GM21619 (cell line): ENCODE measurements at regions not wholly inside any gene's neighbourhood (a gene's known extent, or its start where the extent isn't known, plus 50 kb on each side); places are given as distances from the start of the nearest gene placed in this dataset.

Experiments used
- ATAC-seq: cut with Tn5 transposase; IDR thresholded peaks from one replicate; pipeline ENCODE4 v1.9.1; 2021; ENCODE audit not compliant: unreplicated experiment

DNA sequence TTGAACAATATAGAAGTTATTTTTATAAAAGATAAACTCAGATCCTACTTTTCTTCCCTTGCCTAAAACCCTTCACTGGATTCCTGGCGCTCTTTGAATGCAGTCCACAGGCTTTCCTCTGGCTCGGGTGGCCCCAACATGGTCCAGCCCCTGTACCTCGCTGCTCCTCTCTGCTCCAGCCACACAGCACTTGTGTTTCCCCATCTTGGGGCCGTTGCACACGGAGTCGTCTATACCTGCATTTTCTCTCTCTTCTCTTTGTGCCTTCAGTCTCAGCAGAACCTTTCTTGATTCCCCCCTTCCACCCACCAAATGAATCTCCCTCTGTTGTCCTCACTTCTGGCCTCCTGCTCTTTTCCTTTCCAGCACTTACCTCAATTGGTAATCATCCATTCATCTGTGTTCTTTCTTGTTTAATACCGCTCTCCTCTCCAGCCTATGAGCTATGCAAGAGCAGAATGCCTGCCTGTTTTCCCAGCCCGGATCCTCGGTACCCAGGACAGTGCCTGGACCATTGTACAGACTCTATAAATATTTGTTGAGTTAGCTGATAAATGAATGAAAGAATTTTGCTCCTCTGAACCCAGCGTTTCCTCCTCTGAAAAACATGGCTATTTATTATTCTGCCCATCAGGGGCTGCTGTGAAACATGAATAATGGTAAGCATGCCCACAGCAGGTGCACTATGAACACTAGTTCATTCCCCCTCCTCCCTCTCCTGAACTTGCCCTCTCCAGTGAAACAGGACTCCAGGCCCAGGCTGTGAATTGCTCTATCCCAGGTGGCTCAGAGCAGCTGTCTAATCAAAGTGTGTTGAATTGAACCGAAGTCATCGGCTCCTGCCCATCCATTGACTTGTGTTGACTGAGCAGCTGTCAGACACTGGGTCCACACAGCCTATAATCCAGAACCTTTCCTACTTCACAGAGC, 266.9 kb downstream of the PTPRU start:
- no peak for ATAC-seq

DNA sequence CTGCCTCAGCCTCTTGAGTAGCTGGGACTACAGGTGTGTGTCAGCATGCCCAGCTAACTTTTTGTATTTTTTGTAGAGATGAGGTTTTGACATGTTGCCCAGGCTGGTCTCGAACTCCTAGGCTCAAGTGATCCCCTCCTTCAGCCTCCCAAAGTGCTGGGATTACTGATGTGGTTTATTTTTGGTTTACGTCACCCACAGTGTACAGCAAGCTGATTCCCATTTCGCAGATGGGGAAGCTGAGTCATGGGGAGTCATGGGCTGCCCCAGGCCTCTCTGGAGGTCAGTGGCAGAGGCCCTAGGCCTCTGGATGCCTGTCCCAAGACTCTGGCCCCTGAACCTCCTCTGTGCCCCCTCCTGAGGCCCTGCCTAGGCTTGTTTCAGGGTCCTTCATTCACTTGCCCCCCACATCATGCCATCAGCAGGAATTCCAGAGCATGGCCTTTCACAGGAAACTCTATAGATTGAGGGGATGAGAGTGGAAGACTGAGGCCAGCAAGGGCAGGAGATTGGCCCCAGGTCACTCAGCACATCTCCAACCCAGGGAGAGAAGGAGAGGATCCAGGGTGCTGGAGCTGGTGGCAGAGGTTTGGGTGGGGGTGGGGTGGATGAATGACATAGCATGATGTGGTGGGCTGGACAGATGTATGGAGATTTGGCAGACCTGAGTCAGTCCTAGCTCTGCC, 266.0 kb downstream of the PTPRU start:
- no peak for ATAC-seq

DNA sequence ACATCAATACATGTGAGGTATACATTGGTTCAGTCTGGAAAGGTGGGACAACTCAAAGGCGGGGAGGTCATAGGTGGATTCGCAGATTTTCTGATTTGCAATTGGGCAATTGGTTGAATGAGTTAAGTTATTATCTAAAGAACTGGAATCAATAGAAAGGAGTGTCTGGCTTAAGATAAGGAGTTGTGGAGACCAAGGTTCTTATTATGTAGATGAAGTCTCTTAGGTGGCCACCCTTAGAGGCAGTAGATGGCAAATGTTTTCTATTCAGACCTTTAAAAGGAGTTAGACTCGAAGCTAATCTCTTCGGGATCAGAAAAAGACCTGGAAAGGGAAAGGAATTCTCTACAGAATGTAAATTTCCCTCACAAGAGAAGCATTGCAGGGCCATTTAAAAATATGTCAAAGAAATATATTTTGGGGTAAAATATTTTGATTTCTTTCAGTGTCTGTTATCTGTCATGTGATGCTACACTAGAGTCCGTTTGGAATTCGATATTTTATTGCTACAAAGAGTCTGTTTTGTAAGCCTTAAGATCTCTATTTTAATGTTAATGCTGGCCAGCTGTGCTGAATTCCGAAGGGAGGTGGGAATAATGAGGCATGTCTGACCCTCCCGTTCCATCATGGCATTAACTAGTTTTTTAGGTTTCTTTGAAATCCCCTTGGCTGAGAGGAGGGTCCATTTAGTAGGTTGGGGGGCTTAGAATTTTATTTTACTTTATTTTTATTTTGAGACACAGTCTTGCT, 265.1 kb downstream of the PTPRU start:
- ATAC-seq: no peak

DNA sequence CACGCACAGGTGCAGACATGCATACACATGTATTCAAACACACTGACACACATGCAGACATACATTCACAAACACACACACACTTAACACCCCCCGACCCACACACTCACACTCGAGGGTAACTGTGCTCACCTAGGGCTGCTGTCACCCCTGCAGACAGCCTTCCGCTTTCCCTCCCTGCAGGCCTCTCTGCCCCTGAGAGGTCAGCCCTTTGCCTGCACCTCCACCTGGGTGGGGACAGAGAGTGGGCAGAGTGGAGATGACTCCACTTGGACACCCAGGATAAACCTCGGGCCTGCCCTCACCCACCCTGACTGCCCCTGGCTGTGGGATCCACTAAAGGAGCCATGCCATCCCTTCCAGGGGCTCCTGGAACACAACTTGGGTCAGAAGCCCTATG, 264.3 kb downstream of the PTPRU start:
- ATAC-seq: no peak

DNA sequence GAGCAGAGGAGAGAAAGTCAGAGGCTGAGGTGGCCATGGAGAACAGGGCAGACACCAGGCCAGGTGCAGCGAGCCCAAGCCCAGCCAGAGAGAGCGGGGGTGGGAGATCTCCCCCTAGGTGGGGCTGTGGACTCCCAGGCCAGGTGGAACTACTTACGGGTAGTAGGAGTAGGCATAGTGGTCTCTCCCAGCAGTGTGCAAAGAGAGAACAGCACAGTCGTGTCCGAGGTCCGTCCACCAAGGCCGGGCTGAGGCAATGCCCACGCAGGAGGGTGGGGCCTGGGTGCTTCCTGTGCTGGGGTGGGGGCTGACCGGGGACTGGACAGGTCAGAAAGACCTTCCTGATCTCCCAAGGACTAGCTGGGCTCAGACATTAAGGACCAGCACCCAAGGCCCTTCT, 263.7 kb downstream of the PTPRU start:
- ATAC-seq: no peak

DNA sequence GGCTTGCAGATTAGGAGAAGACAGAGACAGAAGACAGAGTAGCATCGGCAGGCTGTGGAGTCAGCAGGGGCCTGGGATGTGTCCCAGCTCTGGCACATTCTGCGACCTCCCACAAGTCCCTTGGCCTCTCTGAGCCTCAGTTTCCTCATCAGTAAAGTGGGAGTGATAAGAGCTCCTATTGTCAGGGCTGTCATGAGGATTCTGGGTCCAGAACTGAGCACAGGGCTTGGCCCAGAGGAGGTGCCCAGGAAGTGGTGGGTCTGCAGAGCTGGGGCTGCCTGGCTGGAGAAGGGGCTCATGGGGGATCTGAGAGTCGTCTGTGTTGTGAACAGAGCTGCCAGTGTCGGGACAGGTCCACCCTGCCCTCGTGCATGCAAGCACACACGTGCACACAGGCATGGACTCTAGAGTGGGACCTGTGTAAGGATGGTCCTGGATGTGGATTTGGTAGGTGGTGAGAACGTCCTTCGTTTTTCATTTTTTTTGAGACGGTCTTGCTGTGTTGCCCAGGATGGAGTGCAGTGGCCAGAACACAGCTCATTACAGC, 262.9 kb downstream of the PTPRU start:
- ATAC-seq: no peak

DNA sequence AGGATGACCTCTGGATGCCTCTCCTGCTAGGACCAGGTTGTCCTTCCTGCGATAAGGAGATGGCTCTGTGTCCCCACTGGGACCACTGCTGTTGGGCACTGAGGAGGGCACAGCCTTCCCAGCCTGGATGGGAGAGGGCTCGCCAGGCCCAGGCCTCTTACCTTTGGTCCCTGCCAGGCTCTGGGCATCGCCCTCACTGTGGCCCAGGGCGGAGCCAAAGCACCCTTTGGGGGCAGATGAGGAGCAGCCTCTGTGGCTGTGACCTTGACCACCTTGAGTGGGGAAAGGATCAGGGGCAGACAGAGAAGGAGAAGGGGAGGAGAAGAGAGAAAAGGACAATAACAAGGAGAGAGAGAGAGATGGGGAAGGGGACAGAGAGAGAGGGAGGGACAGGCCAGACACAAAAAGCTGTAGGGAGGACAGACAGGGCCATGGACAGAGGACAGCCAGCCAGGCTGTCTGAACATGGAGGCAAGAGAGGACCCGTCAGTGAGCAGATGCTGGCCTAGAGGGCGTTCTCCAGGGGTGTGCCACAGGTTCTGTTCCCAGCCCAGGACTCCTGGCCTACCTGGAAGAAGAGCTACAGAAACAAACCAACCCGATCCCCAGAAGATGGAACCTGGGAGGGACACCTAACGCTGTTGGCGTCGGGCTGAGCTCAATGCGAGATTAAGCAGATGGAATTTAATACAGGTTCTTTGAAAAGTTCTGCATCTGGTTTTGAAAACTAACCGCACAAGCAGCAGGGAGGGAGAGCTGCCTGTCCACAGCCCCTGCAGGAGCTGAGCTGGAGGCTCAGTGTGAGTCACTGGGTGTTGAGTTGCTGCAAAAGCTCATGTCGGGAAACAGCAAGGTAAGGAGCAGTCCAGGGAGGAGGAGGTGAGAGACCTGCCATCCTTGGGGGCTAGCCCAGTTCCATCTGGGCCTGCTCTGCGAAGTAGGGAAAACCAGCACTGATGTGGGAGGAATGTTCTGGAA, 262.1 kb downstream of the PTPRU start:
- no peak for ATAC-seq

DNA sequence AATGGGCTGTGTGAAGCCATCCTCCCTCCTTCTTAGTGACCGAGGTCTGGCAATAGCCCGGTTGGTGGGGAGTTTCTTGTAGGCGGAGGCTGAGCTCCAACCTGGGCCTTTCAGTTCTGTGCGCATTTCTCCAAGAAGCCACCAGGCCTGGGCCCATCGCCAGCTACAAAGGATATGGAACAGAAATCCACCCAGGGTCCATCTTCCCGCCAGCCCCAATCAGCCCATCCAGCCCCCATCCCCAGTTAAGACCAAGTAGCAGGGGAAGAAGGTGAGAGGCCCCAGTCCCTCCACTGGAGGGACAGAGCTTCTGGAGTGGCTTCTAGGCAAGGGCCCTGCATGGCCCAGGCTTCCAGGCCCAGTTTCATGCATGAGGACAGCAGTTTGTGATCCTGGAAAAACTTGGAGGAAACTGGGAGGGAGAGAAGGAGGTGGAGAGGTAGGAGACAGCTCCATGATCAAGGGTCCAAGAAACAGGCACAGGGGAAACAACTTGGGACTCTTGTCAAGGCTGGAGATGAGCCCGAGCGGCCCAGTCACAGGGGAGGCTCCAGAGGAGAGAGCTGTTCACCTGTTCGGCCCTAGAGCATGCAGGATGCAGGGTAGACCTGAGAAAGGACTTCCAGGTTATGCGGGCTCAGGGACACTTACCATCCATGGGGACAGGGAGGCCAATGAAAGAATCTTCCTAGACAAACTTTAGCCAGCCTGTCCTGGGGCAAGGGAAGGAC, 261.2 kb downstream of the PTPRU start:
- ATAC-seq: no peak

DNA sequence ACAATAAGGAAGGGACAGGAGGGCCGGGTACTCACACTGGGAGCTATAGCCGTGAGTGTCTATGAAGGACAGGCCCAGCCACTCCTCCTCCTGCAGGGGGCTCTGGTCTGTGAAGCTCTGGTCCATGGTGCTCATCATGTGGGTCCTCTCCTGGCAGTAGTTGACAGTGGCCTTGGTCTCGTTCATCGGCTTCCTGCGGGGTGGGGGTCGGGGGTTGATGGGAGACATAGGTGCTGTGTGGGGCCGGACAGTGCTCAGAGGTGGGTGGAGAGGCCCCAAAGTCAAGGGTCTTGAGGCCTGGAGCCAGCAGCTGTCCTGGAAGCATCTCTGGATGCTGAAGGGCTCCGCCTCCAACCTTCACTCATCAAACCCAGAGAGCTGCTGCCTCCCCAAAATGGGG, 260.4 kb downstream of the PTPRU start:
- ATAC-seq: no peak

DNA sequence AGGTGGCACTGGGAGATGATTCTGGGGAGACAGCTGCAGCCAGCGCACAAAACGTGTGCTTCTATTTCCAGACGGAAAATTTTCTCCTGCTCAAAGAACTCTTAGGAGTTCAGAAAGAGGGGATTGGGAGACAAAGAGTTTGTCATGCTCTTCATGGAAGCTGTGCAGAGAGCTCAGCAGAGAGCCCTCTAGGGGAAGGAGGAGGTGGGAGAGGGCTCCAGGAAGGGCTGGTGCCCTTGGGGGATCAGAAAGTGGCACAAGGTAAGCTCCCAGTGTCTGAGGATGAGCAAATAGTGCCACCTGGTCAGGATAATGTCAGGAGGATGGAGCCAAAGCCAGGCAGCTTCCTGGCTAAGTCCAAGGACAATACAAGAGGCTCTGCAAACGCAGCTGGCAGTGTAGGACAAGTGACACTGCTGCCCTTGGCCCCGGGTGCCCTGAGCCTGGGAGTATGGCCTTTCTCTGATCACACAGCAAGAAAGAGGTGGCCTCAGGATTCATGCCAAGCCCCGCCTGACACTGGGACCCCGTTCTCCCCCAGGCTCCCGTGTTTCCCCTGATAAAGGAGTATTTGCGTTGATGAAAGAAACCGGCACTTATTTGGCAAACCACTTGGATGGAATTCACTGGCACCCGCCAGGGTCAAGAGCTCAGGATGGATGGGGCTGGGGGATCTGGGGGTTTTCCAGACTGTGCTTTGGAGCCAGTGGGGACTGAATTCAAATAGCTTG, 254.0 kb downstream of the PTPRU start:
- no peak for ATAC-seq

DNA sequence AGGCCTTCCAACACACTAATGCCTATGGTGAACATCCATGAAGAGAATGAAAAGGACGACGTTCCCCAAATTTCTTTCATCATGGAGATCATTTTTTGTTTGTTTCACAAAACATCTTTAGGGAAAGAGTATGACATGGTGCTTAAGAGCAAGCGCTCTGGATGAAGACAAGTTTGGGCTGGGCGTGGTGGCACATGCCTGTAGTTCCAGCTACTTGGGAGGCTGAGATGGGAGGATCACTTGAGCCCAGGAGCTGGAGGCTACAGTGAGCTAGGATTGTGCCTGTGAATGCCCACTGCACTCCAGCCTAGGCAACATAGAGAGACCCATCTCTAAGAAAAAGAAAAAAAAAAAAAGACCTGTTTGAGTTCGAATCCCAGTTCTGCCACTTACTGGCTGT, 253.1 kb downstream of the PTPRU start:
- no peak for ATAC-seq

DNA sequence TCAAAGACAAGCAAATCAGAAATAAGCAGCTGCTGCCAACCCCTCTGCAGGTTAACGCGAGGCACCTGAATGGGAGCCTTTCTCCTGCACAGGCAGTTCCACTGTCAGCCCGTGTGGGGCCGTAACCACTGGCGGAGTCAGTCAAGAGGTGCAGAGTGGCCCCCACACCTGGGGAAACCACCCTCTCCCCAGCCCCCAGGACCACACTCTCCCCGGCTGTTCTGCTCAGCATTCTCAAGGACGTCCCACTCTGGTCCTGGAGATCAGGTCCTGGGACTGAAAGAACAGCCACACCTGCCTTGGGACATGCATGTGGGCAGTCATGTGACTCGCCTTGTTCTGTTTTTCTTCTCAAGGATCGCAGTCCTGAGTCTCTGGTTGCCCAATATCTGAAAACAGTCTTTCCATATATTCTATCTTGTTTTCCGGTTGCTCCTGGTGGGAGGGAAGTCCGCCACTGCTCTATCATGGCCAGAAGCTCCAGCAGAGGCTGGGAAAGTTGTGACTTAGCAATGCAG, 252.5 kb downstream of the PTPRU start:
- ATAC-seq: no peak

DNA sequence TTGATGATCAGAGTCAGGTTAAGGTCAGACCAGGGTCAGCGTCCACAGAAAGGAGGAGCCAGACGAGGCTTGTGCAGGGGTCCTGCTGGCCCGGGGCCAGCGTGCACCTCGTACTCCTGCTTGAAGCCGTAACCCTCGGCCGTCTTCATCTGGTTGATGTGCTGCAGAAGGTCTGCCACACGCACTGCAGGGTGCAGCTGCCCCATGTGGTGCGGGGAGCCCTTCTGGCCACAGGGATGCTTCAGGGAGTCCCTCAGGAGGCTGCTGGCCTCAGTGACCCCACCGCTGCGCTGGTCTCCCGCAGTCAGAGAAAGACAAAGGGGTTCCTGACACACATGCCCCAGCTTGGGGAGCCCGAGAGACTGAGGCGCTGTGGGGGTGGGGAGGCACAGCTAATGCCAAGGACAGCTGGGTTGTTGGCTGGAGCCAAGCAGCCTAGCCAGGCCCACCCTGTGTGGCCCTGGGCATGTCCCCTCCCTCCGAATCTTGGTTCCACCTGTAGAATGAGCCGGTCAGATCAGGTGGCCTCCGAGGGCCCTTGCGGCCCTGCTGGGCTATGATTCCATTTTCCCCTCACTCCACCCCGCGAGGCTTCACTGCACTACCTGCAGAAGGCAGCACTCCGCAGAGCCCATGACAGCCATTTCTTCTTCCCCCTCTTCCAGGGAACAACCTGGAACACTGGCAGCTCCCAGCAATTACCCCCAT, 251.9 kb downstream of the PTPRU start:
- no peak for ATAC-seq

DNA sequence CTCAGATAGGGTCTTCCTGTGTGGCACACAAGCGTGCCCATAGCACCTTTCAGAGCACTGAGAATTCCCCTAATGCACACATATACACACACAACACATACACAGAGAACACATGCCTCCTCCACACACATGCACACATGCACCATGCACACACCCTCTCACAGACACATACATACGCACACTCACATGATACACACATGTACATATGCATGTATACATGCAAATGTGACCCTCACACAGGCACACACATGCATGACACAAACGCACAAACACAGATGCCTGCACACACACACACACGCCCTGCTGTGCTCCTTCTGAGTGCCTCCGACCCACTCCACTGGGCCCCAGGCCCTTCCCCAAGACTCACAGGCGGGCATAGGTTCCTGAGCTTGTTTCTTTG, 251.0 kb downstream of the PTPRU start:
- no peak for ATAC-seq

DNA sequence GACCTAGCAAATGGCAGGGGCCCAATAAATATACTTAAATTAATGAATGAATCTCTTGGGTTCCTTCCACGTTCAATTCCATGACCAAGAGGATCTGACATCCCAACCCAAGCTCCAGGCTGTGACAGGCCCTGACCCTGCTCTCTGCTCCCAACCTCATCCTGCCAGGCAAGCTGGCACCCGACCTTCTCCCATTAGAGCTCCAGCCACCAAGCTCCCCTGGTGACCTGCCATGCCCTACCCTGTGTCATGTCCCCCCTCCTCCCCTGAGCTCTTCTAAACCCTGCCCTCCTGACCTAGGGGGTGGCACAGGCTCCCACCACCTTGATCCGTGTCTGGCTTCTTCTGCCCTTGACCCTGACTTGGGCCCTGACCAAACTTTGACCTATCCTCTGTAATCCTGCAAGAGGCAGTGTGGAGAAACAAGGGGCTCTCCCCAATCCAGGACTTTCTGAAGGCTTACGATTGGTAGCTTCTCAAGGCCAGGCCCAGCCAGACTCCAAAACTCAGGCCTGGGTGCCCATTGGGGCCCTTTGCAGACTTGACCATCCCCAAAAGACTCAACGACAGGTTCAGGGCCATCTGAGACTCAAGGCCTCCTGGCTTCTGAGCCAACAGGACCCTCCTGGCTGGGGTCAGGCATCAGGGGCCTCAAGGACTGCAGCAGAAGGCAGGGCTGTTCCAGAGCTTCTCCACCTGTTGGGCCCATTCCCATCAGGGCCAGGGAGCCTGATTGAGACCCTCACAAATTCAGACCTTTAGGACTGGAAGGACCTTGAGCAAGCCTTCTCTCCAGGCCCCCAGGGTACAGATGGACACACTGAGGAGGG, 249.0 kb downstream of the PTPRU start:
- ATAC-seq: no peak

DNA sequence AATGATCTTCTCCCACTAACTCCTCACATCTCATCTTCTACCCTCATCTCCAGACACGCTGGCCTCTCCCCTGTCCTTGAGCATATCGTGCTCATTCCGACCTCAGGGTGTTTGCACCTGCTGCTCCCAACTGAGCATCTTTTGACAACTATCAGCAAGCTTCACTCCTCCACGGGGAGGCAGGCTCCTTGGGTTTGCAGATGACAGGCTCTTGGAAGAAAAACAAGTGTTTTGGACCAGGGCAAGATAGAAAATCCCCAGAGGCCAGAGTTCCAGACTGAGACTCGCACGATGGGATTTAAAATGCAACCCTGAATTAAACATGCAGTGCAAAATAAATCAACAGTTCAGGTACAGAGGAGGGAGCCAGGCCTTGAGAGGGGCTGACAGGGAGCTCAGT, 246.7 kb downstream of the PTPRU start:
- ATAC-seq: no peak

DNA sequence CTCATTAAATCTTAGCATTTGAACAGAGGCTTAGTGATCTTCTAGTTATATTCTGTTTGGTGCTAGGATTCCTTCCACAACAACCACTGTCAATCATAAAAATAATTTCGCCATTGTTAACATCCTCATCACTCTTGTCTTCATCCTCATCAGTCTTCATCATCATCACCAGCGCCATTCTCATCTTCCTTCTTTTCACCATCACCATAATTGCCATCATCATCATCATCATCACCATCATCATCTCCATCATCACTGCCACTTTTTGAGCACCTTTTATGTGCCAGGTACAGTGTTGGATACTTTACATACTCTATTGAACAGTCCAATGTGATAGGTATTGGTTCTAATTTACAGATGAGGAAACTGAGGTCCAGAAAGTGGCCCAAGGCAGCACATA, 245.7 kb downstream of the PTPRU start:
- ATAC-seq: no peak
